Spleen (tissue), 7 donors: ENCODE measurements at regions not wholly inside any gene's neighbourhood (a gene's known extent, or its start where the extent isn't known, plus 50 kb on each side); places are given as distances from the start of the nearest gene placed in this dataset.

Source experiments
- CTCF ChIP-seq, 11 experiments: fragments of 200-600 bp in 7 of 11; fragments of 450-650 bp in 4 of 11; sonication (generic) in 4 of 11; IDR thresholded peaks in 8 of 11; conservative IDR thresholded peaks in 3 of 11; 1 replicate in 7 of 11; 2 replicates in 4 of 11; pipeline versions ENCODE4 v1.4.0 to v1.8.0; 2016 to 2021; ENCODE audit warnings: antibody characterized with exemption in 11 of 11, inconsistent platforms in 4 of 11, mild to moderate bottlenecking in 1 of 11
- POLR2AphosphoS5 ChIP-seq, 3 donors: sonication (generic); formaldehyde crosslinking; IDR thresholded peaks; one replicate each; pipeline ENCODE4 v1.5.1; 2017; ENCODE audit warnings: antibody characterized with exemption in 3 of 3
- donor health status: DM: no; HTN: no; CAD: no; lungs with moderate emphysema.
- donor health status: DM: no; HTN: no; CAD: no.
- donor health status: DM: no; HTN: no; CAD: no.

- TF ChIP-seq CTCF (IDR thresholded peaks at IDR 0.05 in 8 of 11, conservative IDR thresholded peaks at IDR 0.05 in 3 of 11) (no peak), POLR2AphosphoS5 (IDR thresholded peaks at IDR 0.05) (no peak)
Measured at GRCh38 chr1:209389975-209390374, 193.5 kb upstream of the CAMK1G start.
